ENCODE measurements at regions not wholly inside any gene's neighbourhood (a gene's known extent, or its start where the extent isn't known, plus 50 kb on each side); places are given as distances from the start of the nearest gene placed in this dataset.

GRCh38 chr5:67732471-67732870, 483.1 kb upstream of the PIK3R1 start:
- BruUV-seq (replicated peaks) = no TSS peak
- intact Hi-C loops (cut with micrococcal nuclease; ENCODE audit: unreplicated experiment) = no loop called here
- H3K27ac Mint-ChIP-seq (ENCODE audit: unreplicated experiment) = no peak overlapping the region
- peaks cover 3% of the 10 kb centered on the region for H3K9me3 Mint-ChIP-seq (ENCODE audit: low read depth, unreplicated experiment)
- H3K27me3 Mint-ChIP-seq (ENCODE audit: unreplicated experiment) = no peaks in the 10 kb centered on the region
- H3K4me3 Mint-ChIP-seq (ENCODE audit: low read depth, unreplicated experiment) = no peak overlapping the region
- CTCF ChIA-PET = no interaction called here
- H3K4me1 Mint-ChIP-seq (ENCODE audit: low read depth, unreplicated experiment) = peaks cover 26% of the 10 kb centered on the region
- H3K36me3 Mint-ChIP-seq (ENCODE audit: insufficient read depth, unreplicated experiment) = no peaks in the 10 kb centered on the region
- TF ChIP-seq CTCF (IDR thresholded peaks at IDR 0.05; ENCODE audit: unreplicated experiment) = no peak
- DNase-seq = no peak

GRCh38 chr5:67731886-67732285, 483.7 kb upstream of the PIK3R1 start:
- TF ChIP-seq CTCF (IDR thresholded peaks at IDR 0.05; ENCODE audit: unreplicated experiment) = no peak
- Mint-ChIP-seq H3K9me3 (ENCODE audit: low read depth, unreplicated experiment) (peaks cover 3% of the 10 kb centered on the region), H3K36me3 (ENCODE audit: insufficient read depth, unreplicated experiment) (no peaks in the 10 kb centered on the region), H3K4me3 (ENCODE audit: low read depth, unreplicated experiment) (no peak overlapping the region), H3K4me1 (ENCODE audit: low read depth, unreplicated experiment) (peaks cover 26% of the 10 kb centered on the region), H3K27ac (ENCODE audit: unreplicated experiment) (no peak overlapping the region), H3K27me3 (ENCODE audit: unreplicated experiment) (no peaks in the 10 kb centered on the region)
- CTCF ChIA-PET = no interaction called here
- DNase-seq = no peak
- no TSS peak for BruUV-seq (replicated peaks)
- intact Hi-C loops (cut with micrococcal nuclease; ENCODE audit: unreplicated experiment) = no loop called here

- intact Hi-C loops (cut with micrococcal nuclease; ENCODE audit: unreplicated experiment) = no loop called here
- Mint-ChIP-seq H3K27ac (ENCODE audit: unreplicated experiment) (no peak overlapping the region), H3K9me3 (ENCODE audit: low read depth, unreplicated experiment) (peaks cover 5% of the 10 kb centered on the region), H3K27me3 (ENCODE audit: unreplicated experiment) (no peaks in the 10 kb centered on the region), H3K36me3 (ENCODE audit: insufficient read depth, unreplicated experiment) (no peaks in the 10 kb centered on the region), H3K4me1 (ENCODE audit: low read depth, unreplicated experiment) (peaks cover 26% of the 10 kb centered on the region), H3K4me3 (ENCODE audit: low read depth, unreplicated experiment) (no peak overlapping the region)
- no peak for DNase-seq
- BruUV-seq (replicated peaks) = no TSS peak
- no peak for TF ChIP-seq CTCF (IDR thresholded peaks at IDR 0.05; ENCODE audit: unreplicated experiment)
- CTCF ChIA-PET = interaction anchor here (0.8 kb wide), 1 partner anchor 157 kb away, joined by 3 read pairs; no protein-coding TSS in a partner anchor
Measured at GRCh38 chr5:67730917-67731474, 484.6 kb upstream of the PIK3R1 start.

- no peak for DNase-seq
- Mint-ChIP-seq H3K4me3 (ENCODE audit: low read depth, unreplicated experiment) (no peak overlapping the region), H3K36me3 (ENCODE audit: insufficient read depth, unreplicated experiment) (no peaks in the 10 kb centered on the region), H3K27me3 (ENCODE audit: unreplicated experiment) (no peaks in the 10 kb centered on the region), H3K4me1 (ENCODE audit: low read depth, unreplicated experiment) (peaks cover 26% of the 10 kb centered on the region), H3K27ac (ENCODE audit: unreplicated experiment) (no peak overlapping the region), H3K9me3 (ENCODE audit: low read depth, unreplicated experiment) (peaks cover 8% of the 10 kb centered on the region)
- no peak for TF ChIP-seq CTCF (IDR thresholded peaks at IDR 0.05; ENCODE audit: unreplicated experiment)
- CTCF ChIA-PET = interaction anchor here (0.8 kb wide), 1 partner anchor 152 kb away, joined by 3 read pairs; no protein-coding TSS in a partner anchor
- no TSS peak for BruUV-seq (replicated peaks)
- intact Hi-C loops (cut with micrococcal nuclease; ENCODE audit: unreplicated experiment) = no loop called here
Measured at GRCh38 chr5:67728326-67728890, 487.1 kb upstream of the PIK3R1 start.
